Choroid plexus epithelial cell (primary cell): ENCODE measurements at regions not wholly inside any gene's neighbourhood (a gene's known extent, or its start where the extent isn't known, plus 50 kb on each side); places are given as distances from the start of the nearest gene placed in this dataset.
A peak's percentile ranks its signal among the peaks of the same experiment; 100 is the strongest.

ENCODE experiments used
- DNase-seq: peaks from one replicate; pipeline ENCODE4 v3.0.0-alpha.2; 2010; ENCODE audit warnings: low read depth
- H3K4me3 ChIP-seq: 2 replicates; pipeline ENCODE4 v1.5.1; 2011; ENCODE audit warnings: low read depth, mild to moderate bottlenecking, control low read depth, low read length, moderate library complexity
- TF ChIP-seq, protein P1 (sequence below): conservative IDR thresholded peaks from 2 replicates; pipeline ENCODE4 v1.5.1; 2011; ENCODE audit warnings: low read depth, mild to moderate bottlenecking, control low read depth, inconsistent platforms, low read length, moderate library complexity

DNA sequence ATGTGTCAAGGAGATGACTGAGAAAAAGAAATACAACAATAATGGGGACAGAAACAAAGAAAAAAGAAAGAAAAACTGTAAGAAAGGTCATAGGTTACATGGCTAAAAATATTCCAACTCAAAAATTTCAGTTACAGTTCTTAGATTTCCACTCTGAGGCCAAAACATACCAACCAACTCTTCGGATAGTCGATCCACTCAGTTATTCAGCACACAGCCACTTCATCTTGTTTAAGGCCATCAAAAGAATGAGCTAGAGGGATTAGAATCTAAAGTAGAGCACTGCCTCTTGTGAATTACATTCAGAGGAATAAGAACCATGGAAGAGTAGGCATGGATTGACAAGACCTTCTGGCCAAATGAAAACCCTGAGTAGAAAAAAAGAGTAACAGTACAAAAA is 277.0 kb downstream of the MRPL39 start:
- H3K4me3 ChIP-seq = no peak overlapping the region
- peak; percentile 92 for DNase-seq
- TF ChIP-seq, protein P1, sequence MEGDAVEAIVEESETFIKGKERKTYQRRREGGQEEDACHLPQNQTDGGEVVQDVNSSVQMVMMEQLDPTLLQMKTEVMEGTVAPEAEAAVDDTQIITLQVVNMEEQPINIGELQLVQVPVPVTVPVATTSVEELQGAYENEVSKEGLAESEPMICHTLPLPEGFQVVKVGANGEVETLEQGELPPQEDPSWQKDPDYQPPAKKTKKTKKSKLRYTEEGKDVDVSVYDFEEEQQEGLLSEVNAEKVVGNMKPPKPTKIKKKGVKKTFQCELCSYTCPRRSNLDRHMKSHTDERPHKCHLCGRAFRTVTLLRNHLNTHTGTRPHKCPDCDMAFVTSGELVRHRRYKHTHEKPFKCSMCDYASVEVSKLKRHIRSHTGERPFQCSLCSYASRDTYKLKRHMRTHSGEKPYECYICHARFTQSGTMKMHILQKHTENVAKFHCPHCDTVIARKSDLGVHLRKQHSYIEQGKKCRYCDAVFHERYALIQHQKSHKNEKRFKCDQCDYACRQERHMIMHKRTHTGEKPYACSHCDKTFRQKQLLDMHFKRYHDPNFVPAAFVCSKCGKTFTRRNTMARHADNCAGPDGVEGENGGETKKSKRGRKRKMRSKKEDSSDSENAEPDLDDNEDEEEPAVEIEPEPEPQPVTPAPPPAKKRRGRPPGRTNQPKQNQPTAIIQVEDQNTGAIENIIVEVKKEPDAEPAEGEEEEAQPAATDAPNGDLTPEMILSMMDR = no peak

DNA sequence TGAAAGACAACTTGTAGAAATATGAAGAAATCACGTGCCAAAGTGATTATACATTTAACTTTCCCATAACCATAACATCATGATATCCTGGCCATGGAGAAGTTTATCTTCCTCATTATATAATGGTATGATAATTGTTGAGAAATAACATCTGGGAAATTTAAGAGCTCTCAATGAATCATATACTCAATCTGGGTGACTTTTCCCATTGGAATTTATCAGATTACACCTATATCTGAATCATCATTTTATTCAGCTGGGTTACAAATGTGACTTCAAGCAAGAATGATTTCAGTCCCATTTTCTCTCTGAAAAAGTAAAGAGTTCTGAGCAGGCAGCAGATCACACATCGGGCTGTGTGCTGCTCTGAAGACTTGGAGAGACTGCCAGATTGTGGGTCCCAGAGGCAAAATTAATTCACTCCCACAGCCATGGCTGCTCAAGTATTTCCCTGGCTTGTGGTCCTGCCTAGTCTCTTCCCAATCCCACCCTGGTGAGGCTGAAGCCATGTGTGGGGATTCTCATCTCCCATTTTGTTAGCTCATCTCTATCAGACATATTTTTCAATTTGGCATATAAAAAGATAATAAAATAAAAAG is 278.0 kb downstream of the MRPL39 start:
- TF ChIP-seq, protein P1 = no peak
- peak; percentile 70 for DNase-seq
- H3K4me3 ChIP-seq = no peak overlapping the region

DNA sequence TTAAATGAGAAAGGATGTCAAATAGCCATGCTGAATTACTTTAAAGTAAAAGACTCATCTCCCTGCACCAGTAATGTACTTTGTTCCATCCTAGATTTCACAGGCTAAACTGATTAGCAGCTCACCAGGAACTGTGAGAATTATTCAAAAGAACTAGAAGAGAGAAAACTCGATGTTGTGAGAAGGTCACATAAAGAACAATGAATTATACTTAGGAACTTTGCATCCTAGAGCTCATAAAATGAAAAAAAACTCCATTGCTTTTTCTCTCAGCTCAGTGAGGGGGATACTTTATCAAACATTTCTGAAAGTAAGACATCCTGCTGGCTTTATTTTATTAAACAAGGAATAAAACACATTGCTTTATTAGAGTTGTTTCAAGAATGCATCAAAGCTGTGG is 278.5 kb downstream of the MRPL39 start:
- TF ChIP-seq, protein P1 = no peak
- no peak for DNase-seq
- H3K4me3 ChIP-seq = no peak overlapping the region

DNA sequence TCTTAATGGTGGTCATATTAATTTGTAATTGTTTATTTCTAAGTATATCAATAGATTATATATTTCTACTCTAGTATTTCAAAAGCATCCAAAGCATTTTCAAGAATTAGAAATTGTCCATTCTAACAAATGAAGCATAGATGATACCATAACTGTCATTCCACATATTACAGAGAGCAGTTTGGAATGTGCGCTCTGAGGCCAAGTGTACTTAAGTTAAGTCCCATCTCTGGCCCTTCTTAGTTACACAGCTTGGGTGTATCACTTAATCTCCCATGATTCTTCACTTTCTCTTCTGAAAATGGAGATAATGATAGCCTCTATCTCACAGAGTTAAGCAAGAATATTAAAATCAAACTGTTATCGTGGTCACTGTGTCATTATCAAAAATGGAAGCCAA is 281.1 kb downstream of the MRPL39 start:
- no peak for DNase-seq

DNA sequence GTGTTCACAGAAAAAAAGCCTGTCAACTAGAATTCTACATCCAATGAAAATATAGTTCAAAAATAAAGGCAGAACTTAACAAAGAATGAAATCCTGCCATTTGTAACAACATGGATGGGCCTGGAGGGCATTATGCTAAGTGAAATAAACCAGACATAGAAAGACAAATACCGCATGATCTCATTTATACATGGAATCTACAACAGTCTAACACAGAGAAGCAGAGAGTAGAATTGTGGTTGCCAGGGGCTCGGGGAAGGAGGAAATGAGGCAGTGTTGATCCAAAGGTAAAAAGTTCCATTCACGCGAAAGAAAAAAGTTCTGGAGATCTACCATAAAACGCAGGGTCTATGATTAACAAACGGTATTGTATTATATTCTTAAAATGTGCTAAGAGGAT is 282.6 kb downstream of the MRPL39 start:
- no peak for DNase-seq
- TF ChIP-seq, protein P1 = no peak
- H3K4me3 ChIP-seq = no peak overlapping the region

More for the DNA sequence above, 281.1 kb downstream of the MRPL39 start:
- no peak overlapping the region for H3K4me3 ChIP-seq
- TF ChIP-seq, protein P1 = no peak

DNA sequence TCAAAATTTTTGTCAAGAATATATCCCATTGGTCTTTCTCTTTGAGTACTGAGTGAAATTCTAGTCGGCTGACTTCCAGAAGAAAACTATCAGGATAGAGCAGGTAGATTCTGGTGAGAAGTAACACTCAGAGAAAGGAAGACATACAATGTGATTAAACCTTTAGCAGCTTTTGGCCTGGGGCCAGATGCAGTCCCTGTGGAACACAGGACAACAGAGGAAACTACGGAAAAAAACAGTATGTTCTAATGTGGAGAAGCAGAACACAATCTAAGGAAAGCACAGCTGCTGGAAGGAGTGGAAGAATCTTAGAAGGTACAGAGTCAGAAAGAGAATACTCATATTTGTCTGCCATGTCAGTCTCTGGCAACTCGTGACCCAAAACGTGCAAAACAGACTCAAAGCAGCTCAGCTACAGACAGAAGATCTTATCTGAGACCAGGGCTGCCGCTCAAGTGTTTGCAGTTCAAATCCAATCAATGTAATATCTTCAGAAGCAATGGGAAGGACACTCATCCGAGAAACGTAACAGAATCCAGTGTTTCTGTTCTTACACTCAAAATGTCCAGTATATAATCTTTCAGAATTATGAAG is 283.8 kb downstream of the MRPL39 start:
- H3K4me3 ChIP-seq = no peak overlapping the region
- DNase-seq = peak; percentile 35
- TF ChIP-seq, protein P1 = no peak

DNA sequence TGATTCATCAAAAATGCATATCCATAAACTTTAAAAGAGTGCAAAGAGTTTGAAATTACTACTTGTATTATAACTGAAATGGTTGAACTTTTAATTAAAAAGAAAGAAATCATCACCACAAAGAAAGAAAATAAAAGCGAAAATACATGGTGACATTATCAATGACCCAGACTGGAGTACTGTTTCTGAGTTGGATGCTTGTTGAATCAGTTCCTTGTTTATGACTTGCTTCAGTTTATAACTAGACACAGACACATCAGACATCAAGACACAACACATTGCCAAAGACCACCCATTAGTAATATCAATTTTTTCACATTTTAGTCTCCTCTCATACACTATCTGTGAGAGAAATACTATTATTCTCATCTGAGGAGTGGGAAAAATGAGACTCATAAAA is 293.0 kb downstream of the MRPL39 start:
- no peak overlapping the region for H3K4me3 ChIP-seq
- no peak for DNase-seq
- TF ChIP-seq, protein P1 = no peak
